Activated T-cell treated with anti-CD3 and anti-CD28 coated beads, Interleukin-2, amount 50 U/mL, for 24 hours (primary cell): ENCODE measurements at regions not wholly inside any gene's neighbourhood (a gene's known extent, or its start where the extent isn't known, plus 50 kb on each side); places are given as distances from the start of the nearest gene placed in this dataset.

Experiments used
- DNase-seq: peaks from one replicate; pipeline ENCODE4 v3.0.0-alpha.2; 2020
- H3K27ac Mint-ChIP-seq: 2 replicates; pipeline ENCODE4 v1.8.0; 2020; ENCODE audit warnings: mild to moderate bottlenecking, mixed read lengths
- H3K27me3 Mint-ChIP-seq: 2 replicates; pipeline ENCODE4 v1.8.0; 2020; ENCODE audit warnings: mixed read lengths
- H3K36me3 Mint-ChIP-seq: 2 replicates; pipeline ENCODE4 v1.8.0; 2020; ENCODE audit warnings: low read depth, mixed read lengths
- H3K4me1 Mint-ChIP-seq: 2 replicates; pipeline ENCODE4 v1.8.0; 2020; ENCODE audit warnings: low read depth, mixed read lengths
- H3K4me3 Mint-ChIP-seq: 2 replicates; pipeline ENCODE4 v1.8.0; 2020; ENCODE audit warnings: mild to moderate bottlenecking, moderate library complexity, mixed read lengths
- H3K9me3 Mint-ChIP-seq: 2 replicates; pipeline ENCODE4 v1.8.0; 2020; ENCODE audit warnings: mixed read lengths

- Mint-ChIP-seq H3K4me1 (no peaks in the 10 kb centered on the region), H3K27me3 (no peaks in the 10 kb centered on the region), H3K9me3 (no peaks in the 10 kb centered on the region), H3K36me3 (no peaks in the 10 kb centered on the region), H3K4me3 (no peak overlapping the region), H3K27ac (no peak overlapping the region)
- no peak for DNase-seq
Measured at GRCh38 chr3:5270666-5271371, 83.3 kb downstream of the EDEM1 start.

DNA sequence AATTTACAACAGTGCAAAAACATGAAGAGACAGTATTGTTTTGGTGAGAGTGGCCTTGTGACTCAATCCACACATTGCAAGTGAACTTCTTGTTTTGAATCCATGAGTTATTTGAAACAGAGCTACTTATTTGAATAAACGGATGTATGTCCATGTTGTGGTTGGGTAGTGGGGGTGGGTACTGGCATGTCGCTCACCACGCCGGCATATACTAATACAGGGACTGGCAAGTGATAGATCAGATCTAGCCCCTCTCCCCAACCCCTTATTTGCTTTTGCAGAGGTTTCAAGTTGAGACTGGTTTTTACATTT is 83.8 kb downstream of the EDEM1 start:
- H3K9me3 Mint-ChIP-seq: no peaks in the 10 kb centered on the region
- DNase-seq: no peak
- H3K27ac Mint-ChIP-seq: no peak overlapping the region
- H3K36me3 Mint-ChIP-seq: no peaks in the 10 kb centered on the region
- no peaks in the 10 kb centered on the region for H3K4me1 Mint-ChIP-seq
- H3K4me3 Mint-ChIP-seq: no peak overlapping the region
- no peaks in the 10 kb centered on the region for H3K27me3 Mint-ChIP-seq

DNA sequence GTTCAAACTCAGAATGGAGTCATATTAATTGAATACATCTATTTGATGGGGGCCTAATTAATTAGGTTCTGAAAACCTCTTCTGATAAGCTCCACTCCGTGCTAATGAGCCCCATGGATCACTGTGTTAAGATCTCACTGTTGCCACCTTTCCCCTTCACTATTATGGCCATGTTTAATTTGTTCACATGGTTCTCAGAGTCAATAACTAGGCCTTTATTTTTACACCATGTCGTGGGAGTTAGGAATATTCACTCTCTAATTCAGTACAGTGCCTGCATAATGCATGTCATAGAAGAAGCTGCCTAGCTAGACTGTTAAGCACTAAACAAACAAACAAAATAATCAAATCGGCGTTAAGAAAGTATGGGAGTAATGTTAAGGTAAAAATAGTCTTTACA is 84.9 kb downstream of the EDEM1 start:
- Mint-ChIP-seq H3K4me3 (no peak overlapping the region), H3K27ac (no peak overlapping the region), H3K4me1 (no peaks in the 10 kb centered on the region), H3K36me3 (no peaks in the 10 kb centered on the region), H3K27me3 (no peaks in the 10 kb centered on the region), H3K9me3 (no peaks in the 10 kb centered on the region)
- no peak for DNase-seq

DNA sequence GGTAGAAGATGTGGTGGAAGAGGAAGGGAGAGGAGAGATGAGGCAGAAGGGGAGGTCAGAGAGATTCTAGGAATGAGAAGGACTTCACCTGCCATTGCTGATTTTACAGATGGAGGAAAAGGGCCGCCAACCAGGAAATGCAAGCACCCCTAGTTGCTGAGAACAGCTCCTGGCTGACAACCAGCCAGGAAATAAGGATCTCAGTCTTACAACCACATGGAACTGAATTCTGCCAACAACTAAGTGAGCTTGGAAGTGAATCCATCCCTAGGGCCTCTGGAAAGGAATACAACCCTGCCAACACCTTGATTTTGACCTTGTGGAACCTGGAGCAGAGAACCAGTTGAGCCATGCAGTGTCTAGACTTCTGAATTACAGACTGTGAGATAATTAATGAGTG is 86.6 kb downstream of the EDEM1 start:
- Mint-ChIP-seq H3K4me3 (no peak overlapping the region), H3K4me1 (no peaks in the 10 kb centered on the region), H3K27me3 (no peaks in the 10 kb centered on the region), H3K36me3 (no peaks in the 10 kb centered on the region), H3K9me3 (no peaks in the 10 kb centered on the region), H3K27ac (no peak overlapping the region)
- DNase-seq: no peak

GRCh38 chr3:5275529-5275928 is 88.0 kb downstream of the EDEM1 start:
- Mint-ChIP-seq H3K9me3 (peaks cover 6% of the 10 kb centered on the region), H3K4me1 (no peaks in the 10 kb centered on the region), H3K27me3 (no peaks in the 10 kb centered on the region), H3K27ac (no peak overlapping the region), H3K4me3 (no peak overlapping the region), H3K36me3 (no peaks in the 10 kb centered on the region)
- no peak for DNase-seq

DNA sequence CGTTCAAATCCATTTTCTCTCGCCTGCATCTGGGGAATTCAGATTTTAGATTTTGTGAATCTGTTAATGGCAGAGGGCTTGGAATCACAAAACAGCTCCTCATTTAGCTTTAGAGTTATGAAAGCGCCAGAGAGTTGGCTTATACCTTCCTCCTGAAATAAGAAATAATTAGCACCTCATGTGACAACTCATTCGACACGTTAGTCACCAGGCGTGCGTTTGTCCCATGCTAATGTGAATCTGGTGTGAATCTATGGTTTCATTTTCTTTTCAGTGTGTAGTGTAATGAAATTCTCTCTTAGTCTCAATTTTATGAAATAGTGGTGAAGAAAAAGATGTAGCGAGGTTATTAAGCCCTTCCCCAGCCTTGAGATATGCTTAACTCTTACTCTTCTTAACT is 89.4 kb downstream of the EDEM1 start:
- Mint-ChIP-seq H3K27ac (no peak overlapping the region), H3K27me3 (no peaks in the 10 kb centered on the region), H3K4me3 (no peak overlapping the region), H3K4me1 (no peaks in the 10 kb centered on the region), H3K36me3 (no peaks in the 10 kb centered on the region), H3K9me3 (peaks cover 9% of the 10 kb centered on the region)
- DNase-seq: no peak

DNA sequence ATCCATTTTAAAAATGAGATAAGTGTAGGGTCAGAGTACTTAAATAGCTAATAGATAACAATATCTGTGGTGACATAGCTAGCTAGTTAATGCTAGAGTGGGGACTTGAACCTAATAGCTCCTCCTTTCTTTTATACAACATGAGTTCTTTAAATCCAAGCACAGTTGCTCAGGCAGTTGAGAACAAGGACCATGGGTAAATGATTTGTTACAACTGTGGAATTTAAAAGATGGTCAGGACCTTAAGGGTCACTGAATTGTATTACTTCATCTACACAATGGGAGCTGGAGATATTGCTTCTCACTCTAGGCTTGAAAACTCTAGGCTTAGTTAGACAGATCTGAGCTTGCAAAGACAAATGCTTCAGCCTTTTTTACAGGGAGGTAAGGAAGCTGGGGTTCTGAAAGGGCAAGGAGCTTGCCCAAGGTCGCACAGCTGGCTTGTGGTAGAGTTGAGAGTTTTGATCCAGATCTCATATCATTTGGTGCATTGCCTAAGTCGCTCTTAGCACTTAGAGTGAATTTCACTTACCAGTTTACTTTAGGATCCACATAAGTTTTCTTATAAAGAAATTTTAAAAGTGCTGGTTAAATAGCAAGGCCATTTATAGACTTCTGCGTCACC is 90.2 kb downstream of the EDEM1 start:
- no peaks in the 10 kb centered on the region for H3K27me3 Mint-ChIP-seq
- H3K36me3 Mint-ChIP-seq: no peaks in the 10 kb centered on the region
- DNase-seq: no peak

DNA sequence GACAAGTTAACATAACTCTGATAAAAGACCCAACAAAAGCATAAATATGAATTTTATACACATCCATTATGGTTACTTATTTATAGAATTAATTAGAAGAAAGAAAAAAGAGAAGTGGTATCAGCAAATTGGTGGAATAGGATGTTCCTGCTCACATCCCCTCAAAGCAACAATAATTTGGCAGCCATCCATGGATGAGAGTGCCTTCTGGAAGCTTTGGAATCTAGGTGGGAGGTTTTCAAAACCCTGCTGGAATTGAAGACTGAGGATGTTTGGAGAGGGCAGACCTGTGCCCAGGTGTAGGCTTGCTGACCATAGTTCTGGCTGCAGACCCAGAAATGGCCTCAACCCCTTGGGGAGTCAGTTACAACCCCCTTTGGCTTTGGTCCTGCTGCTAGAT is 91.2 kb downstream of the EDEM1 start:
- Mint-ChIP-seq H3K36me3 (no peaks in the 10 kb centered on the region), H3K27me3 (no peaks in the 10 kb centered on the region), H3K4me1 (no peaks in the 10 kb centered on the region), H3K9me3 (peaks cover 13% of the 10 kb centered on the region), H3K27ac (no peak overlapping the region), H3K4me3 (no peak overlapping the region)
- DNase-seq: no peak

More for the DNA sequence above, 90.2 kb downstream of the EDEM1 start:
- peaks cover 11% of the 10 kb centered on the region for H3K9me3 Mint-ChIP-seq
- H3K4me3 Mint-ChIP-seq: no peak overlapping the region
- H3K4me1 Mint-ChIP-seq: no peaks in the 10 kb centered on the region
- no peak overlapping the region for H3K27ac Mint-ChIP-seq

- Mint-ChIP-seq H3K27me3 (peaks cover 5% of the 10 kb centered on the region), H3K36me3 (no peaks in the 10 kb centered on the region), H3K27ac (no peak overlapping the region), H3K4me3 (no peak overlapping the region), H3K4me1 (no peaks in the 10 kb centered on the region), H3K9me3 (peaks cover 13% of the 10 kb centered on the region)
- DNase-seq: no peak
Measured at GRCh38 chr3:5282703-5283102, 95.2 kb downstream of the EDEM1 start.

- H3K4me3 Mint-ChIP-seq: no peak overlapping the region
- no peaks in the 10 kb centered on the region for H3K36me3 Mint-ChIP-seq
- no peaks in the 10 kb centered on the region for H3K4me1 Mint-ChIP-seq
- peaks cover 12% of the 10 kb centered on the region for H3K9me3 Mint-ChIP-seq
- H3K27me3 Mint-ChIP-seq: peaks cover 10% of the 10 kb centered on the region
- no peak overlapping the region for H3K27ac Mint-ChIP-seq
- DNase-seq: no peak
Measured at GRCh38 chr3:5285439-5285838, 97.9 kb downstream of the EDEM1 start.

DNA sequence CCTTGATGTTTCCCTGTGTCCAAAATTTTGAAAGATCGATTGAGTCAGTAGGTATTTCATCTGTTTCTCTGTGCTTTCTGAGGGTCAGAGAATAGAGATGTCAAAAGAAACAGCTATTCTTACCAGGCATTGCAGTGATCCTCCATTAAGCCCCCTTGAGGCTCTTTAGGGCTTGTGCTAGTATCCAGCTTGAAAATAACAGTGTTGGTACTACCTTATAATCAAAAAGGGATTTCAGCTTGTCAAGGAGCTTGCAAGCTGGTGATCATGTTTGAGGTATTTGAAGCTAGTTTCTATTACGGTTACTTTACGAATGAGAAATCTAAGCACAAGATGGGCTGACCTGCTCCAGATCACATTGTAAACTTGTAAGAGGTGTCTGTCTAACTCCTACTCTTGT is 103.4 kb downstream of the EDEM1 start:
- Mint-ChIP-seq H3K36me3 (no peaks in the 10 kb centered on the region), H3K9me3 (peaks cover 5% of the 10 kb centered on the region), H3K4me3 (no peak overlapping the region), H3K27ac (no peak overlapping the region), H3K4me1 (no peaks in the 10 kb centered on the region), H3K27me3 (peaks cover 17% of the 10 kb centered on the region)
- no peak for DNase-seq

GRCh38 chr3:5292512-5292911 is 105.0 kb downstream of the EDEM1 start:
- H3K36me3 Mint-ChIP-seq: no peaks in the 10 kb centered on the region
- DNase-seq: no peak
- H3K4me1 Mint-ChIP-seq: no peaks in the 10 kb centered on the region
- no peak overlapping the region for H3K27ac Mint-ChIP-seq
- peaks cover 14% of the 10 kb centered on the region for H3K27me3 Mint-ChIP-seq
- H3K9me3 Mint-ChIP-seq: peaks cover 5% of the 10 kb centered on the region
- no peak overlapping the region for H3K4me3 Mint-ChIP-seq

DNA sequence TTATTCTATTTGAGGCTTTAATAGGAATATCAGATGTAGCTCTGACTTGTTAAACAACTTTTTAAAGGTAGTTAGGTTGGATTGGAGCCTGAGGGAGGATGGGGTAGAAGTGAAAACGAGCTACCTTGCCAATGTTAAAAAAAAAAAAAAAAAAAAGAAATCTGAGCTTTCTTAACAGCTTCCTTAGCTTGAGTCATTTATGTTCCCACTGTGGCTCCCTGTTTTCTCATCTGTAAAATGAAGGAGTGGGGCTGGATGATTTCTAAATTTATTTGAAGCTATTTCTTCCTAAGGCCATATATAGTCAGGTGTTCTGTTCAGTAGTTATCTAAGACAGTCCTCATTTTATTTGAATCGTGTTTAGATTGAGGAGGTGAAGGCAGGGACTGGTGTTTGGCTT is 105.7 kb downstream of the EDEM1 start:
- Mint-ChIP-seq H3K9me3 (peaks cover 5% of the 10 kb centered on the region), H3K4me3 (no peak overlapping the region), H3K27ac (no peak overlapping the region), H3K27me3 (peaks cover 7% of the 10 kb centered on the region), H3K4me1 (no peaks in the 10 kb centered on the region), H3K36me3 (no peaks in the 10 kb centered on the region)
- no peak for DNase-seq

- Mint-ChIP-seq H3K27ac (no peak overlapping the region), H3K36me3 (no peaks in the 10 kb centered on the region), H3K4me1 (peaks cover 3% of the 10 kb centered on the region), H3K9me3 (no peaks in the 10 kb centered on the region), H3K4me3 (no peak overlapping the region), H3K27me3 (peaks cover 7% of the 10 kb centered on the region)
- no peak for DNase-seq
Measured at GRCh38 chr3:5294356-5294755, 106.8 kb downstream of the EDEM1 start.

DNA sequence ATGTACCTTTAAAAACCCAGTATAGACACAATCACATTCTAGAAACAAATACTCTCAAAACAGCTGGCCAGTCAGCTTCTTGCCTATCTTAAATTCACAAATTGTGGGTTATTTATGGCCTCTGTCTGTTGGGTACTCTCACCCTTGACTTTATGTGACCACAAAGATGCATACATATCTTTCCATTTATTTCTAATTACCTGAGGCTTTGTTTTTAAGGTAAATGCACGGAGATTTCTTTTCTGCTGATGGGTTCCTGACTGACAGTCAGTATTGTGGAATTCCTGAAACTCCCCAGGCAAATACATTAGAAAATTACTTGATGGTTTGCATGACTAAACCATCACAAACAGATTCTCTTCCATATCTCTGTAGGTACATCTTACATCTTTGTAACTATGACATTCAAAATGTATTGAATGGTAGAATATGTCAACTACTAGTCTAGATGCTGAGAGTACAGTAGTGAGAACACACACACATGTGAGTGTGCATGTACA is 107.7 kb downstream of the EDEM1 start:
- H3K27ac Mint-ChIP-seq: no peak overlapping the region
- no peaks in the 10 kb centered on the region for H3K36me3 Mint-ChIP-seq
- no peaks in the 10 kb centered on the region for H3K9me3 Mint-ChIP-seq
- H3K27me3 Mint-ChIP-seq: peaks cover 7% of the 10 kb centered on the region
- no peak for DNase-seq
- peaks cover 3% of the 10 kb centered on the region for H3K4me1 Mint-ChIP-seq
- H3K4me3 Mint-ChIP-seq: no peak overlapping the region
